ENCODE measurements at regions not wholly inside any gene's neighbourhood (a gene's known extent, or its start where the extent isn't known, plus 50 kb on each side); places are given as distances from the start of the nearest gene placed in this dataset.

GRCh38 chr1:55716610-55717009, 501.4 kb upstream of the USP24 start:
- TF ChIP-seq, protein P1, sequence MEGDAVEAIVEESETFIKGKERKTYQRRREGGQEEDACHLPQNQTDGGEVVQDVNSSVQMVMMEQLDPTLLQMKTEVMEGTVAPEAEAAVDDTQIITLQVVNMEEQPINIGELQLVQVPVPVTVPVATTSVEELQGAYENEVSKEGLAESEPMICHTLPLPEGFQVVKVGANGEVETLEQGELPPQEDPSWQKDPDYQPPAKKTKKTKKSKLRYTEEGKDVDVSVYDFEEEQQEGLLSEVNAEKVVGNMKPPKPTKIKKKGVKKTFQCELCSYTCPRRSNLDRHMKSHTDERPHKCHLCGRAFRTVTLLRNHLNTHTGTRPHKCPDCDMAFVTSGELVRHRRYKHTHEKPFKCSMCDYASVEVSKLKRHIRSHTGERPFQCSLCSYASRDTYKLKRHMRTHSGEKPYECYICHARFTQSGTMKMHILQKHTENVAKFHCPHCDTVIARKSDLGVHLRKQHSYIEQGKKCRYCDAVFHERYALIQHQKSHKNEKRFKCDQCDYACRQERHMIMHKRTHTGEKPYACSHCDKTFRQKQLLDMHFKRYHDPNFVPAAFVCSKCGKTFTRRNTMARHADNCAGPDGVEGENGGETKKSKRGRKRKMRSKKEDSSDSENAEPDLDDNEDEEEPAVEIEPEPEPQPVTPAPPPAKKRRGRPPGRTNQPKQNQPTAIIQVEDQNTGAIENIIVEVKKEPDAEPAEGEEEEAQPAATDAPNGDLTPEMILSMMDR (IDR thresholded peaks at IDR 0.05; ENCODE audit: borderline replicate concordance, insufficient read depth, low read depth, low read length), result no peak
- no peak overlapping the region for H3K4me3 ChIP-seq (ENCODE audit: low read depth, low read length)

DNA sequence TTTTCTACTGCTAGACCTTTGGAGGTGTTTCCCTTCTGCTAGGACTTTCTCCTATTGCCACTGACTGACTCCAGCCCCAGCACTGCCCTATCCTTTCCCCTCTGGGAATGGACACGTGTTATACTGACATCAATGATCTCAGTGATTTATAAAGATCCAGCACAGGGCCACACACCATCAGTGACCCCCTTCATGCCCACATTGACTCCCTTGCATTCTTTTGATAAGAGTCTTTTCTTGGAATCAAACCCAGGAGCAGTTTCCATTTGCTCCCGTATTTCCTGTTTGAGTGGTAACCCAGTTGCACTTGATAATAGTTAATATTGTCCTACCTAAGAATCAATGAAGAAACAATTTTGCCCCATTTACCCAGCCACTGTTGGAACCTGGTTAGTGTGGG, 501.0 kb upstream of the USP24 start:
- TF ChIP-seq, protein P1 (IDR thresholded peaks at IDR 0.05; ENCODE audit: borderline replicate concordance, insufficient read depth, low read depth, low read length), result no peak
- no peak overlapping the region for H3K4me3 ChIP-seq (ENCODE audit: low read depth, low read length)

DNA sequence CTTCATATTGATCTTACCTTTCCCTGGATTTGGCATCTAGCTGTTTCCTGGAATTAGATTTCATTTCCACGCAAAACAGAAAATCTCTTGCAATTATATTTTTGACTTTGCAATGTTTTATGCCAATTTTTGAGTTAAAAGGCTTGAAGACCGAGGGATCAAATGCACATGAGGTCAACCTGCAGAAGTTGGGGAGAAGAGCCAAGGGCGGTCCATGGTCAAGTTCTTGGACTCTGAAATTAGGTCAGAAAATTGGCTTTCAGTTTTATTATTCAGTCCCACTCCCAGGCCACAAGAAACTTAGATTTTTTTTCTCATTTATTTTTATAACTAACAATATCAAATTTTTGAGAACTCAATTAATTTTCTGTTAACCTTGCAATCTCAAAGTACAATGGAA, 499.1 kb upstream of the USP24 start:
- H3K4me3 ChIP-seq (ENCODE audit: low read depth, low read length), result no peak overlapping the region
- TF ChIP-seq, protein P1 (IDR thresholded peaks at IDR 0.05; ENCODE audit: borderline replicate concordance, insufficient read depth, low read depth, low read length), result no peak

DNA sequence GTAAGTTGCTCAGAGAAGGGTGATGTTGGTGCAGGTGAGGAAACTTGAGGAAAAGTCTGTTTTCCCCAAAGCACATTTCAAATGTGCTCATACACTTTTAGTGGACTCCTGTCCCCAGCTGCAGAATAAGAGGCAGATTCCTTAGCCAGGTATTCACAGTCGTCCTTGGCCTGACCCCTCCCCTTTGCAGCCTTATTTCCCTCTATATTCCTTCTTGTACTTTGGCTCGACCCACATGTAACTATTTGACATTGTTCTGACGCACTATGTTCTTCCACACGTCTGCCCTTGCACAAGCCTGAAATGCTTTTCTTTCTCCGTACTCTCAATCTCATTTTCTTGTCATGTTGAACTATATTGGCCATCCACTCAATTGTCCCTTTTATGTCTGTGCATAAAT, 498.4 kb upstream of the USP24 start:
- TF ChIP-seq, protein P1 (IDR thresholded peaks at IDR 0.05; ENCODE audit: borderline replicate concordance, insufficient read depth, low read depth, low read length), result no peak

DNA sequence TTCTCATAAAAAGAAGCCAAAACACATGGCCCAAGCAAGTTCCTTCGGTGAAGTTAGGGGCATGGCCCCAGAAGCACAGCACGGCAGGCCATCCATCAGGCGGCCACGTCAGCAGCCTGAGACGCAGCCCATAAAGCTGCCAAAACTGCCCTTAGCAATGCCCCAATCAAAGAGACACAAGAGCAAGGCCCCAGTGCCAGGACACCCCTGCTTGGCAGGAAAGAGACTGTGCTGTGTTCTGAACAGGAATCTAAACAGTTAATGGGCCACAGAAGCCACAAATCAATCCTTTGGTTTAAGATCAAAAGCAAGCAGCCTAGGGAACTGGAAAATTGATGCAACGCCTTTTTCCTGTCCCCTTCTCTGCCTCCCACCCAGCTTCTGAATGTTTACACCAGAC, 497.0 kb upstream of the USP24 start:
- TF ChIP-seq, protein P1 (IDR thresholded peaks at IDR 0.05; ENCODE audit: borderline replicate concordance, insufficient read depth, low read depth, low read length), result no peak
- no peak overlapping the region for H3K4me3 ChIP-seq (ENCODE audit: low read depth, low read length)

More for the DNA sequence above, 498.4 kb upstream of the USP24 start:
- H3K4me3 ChIP-seq (ENCODE audit: low read depth, low read length), result no peak overlapping the region

DNA sequence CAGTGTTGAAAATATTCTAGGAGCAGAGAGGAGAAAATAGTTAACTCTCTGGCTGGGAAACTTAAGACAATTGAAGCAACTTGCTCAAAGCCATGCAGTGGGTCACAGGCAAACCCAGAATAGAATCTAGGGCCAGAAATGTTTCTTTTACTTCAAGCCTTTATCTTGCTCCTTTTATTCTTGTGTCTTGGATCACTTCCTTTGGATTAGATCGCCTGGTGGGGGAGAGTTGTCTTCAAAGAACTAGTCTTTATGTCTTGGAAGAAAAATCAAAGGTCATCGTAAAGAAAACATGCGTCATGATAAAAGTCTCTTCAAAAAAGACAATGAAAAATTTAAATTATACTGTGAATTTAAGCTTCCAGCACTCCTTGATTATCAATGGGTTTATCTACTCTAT, 493.6 kb upstream of the USP24 start:
- TF ChIP-seq, protein P1 (IDR thresholded peaks at IDR 0.05; ENCODE audit: borderline replicate concordance, insufficient read depth, low read depth, low read length), result no peak
- no peak overlapping the region for H3K4me3 ChIP-seq (ENCODE audit: low read depth, low read length)

DNA sequence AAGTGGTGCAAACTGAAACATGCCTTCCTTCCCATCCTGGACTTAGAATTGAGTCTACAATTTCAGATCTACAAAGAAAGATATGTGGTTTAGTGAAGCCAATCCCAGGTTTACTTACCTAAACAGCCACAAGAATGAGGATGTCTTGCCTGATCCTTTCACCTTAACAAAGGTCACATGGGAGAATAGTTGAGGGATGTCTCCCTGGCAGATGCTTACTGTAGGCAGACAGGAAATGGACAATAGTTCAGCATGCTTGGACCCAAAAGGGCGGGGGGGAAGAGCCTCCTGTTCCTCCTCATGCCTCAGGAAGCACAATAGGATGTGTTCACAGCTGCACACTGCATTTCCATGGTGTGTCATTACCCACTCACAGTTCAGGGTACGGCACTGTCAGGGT, 492.7 kb upstream of the USP24 start:
- TF ChIP-seq, protein P1 (IDR thresholded peaks at IDR 0.05; ENCODE audit: borderline replicate concordance, insufficient read depth, low read depth, low read length), result no peak

More for the DNA sequence above, 492.7 kb upstream of the USP24 start:
- no peak overlapping the region for H3K4me3 ChIP-seq (ENCODE audit: low read depth, low read length)

All from GM12875 (cell line).